Activated naive CD8-positive, alpha-beta T cell treated with anti-CD3 and anti-CD28 coated beads, Interleukin-2, amount 50 U/mL, for 24 hours (primary cell): ENCODE measurements at regions not wholly inside any gene's neighbourhood (a gene's known extent, or its start where the extent isn't known, plus 50 kb on each side); places are given as distances from the start of the nearest gene placed in this dataset.

Source experiments
- ATAC-seq: fragments of 150-1000 bp; cut with Tn5 transposase; one replicate; pipeline ENCODE4 v1.10.0; 2021
- DNase-seq: peaks from one replicate; pipeline ENCODE4 v3.0.0; 2021
- H3K27ac Mint-ChIP-seq: one replicate; pipeline ENCODE4 v1.8.0; 2021; ENCODE audit warnings: mild to moderate bottlenecking, mixed read lengths
- H3K27me3 Mint-ChIP-seq: one replicate; pipeline ENCODE4 v1.8.0; 2021; ENCODE audit warnings: mixed read lengths
- H3K36me3 Mint-ChIP-seq: one replicate; pipeline ENCODE4 v1.8.0; 2021; ENCODE audit warnings: low read depth, mixed read lengths
- H3K4me1 Mint-ChIP-seq: one replicate; pipeline ENCODE4 v1.8.0; 2021; ENCODE audit warnings: mixed read lengths
- H3K4me3 Mint-ChIP-seq: one replicate; pipeline ENCODE4 v1.8.0; 2021; ENCODE audit warnings: mild to moderate bottlenecking, moderate library complexity, mixed read lengths
- H3K9me3 Mint-ChIP-seq: one replicate; pipeline ENCODE4 v1.8.0; 2021; ENCODE audit warnings: mixed read lengths

- Mint-ChIP-seq H3K27ac (no peak overlapping the region), H3K4me3 (no peak overlapping the region), H3K36me3 (no peaks in the 10 kb centered on the region), H3K9me3 (no peaks in the 10 kb centered on the region), H3K4me1 (no peaks in the 10 kb centered on the region), H3K27me3 (peaks cover 4% of the 10 kb centered on the region)
- no peak for DNase-seq
- ATAC-seq: no peak
Measured at GRCh38 chr20:60481743-60482133, 523.5 kb downstream of the CDH26 start.

DNA sequence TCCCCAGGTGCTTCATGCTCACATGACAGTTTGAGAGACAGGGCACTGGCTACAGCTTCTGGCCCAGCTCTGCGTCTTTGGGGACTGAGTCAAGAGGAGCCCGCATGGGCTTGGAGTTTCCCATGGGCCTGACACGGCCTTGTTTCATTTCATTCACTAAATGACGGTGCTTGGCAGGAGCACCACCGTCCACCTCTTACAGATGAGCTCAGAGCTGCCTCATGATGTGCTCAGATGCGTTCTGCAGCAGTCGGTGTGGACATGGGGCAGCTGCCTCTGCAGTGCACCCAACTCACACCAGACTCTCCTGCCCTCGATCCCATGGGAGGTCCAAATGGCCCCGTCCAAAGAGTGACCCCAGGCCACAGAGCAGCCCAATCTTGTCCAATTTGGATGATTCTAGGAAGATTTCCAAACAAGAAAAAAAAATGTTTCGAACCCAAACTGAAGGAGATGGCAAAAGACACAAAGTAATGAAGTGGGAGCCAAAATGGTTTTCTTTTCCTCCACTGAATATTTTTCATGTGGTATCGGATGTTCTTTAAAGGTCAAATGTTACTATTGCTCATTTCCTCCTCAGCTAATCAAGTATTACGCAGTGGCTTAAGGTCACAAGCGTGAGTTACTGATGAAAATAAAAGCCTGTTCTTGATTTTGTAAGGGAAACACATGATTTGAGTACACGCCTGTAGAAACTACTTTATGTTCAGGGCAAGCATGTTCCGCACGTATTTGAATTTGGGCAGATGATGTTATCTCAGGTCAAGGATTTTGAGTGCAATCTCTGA is 524.2 kb downstream of the CDH26 start:
- ATAC-seq: no peak
- H3K4me3 Mint-ChIP-seq: no peak overlapping the region
- H3K27ac Mint-ChIP-seq: no peak overlapping the region
- DNase-seq: no peak
- no peaks in the 10 kb centered on the region for H3K4me1 Mint-ChIP-seq
- H3K36me3 Mint-ChIP-seq: no peaks in the 10 kb centered on the region
- no peaks in the 10 kb centered on the region for H3K9me3 Mint-ChIP-seq
- H3K27me3 Mint-ChIP-seq: peaks cover 4% of the 10 kb centered on the region

GRCh38 chr20:60483371-60483770 is 525.1 kb downstream of the CDH26 start:
- Mint-ChIP-seq H3K9me3 (no peaks in the 10 kb centered on the region), H3K4me1 (no peaks in the 10 kb centered on the region), H3K36me3 (no peaks in the 10 kb centered on the region), H3K27ac (no peak overlapping the region), H3K4me3 (no peak overlapping the region), H3K27me3 (peaks cover 4% of the 10 kb centered on the region)
- DNase-seq: no peak
- no peak for ATAC-seq

- H3K27me3 Mint-ChIP-seq: peaks cover 4% of the 10 kb centered on the region
- no peaks in the 10 kb centered on the region for H3K4me1 Mint-ChIP-seq
- ATAC-seq: no peak
- no peaks in the 10 kb centered on the region for H3K9me3 Mint-ChIP-seq
- no peaks in the 10 kb centered on the region for H3K36me3 Mint-ChIP-seq
- H3K27ac Mint-ChIP-seq: no peak overlapping the region
- no peak overlapping the region for H3K4me3 Mint-ChIP-seq
- DNase-seq: no peak
Measured at GRCh38 chr20:60484316-60484715, 526.1 kb downstream of the CDH26 start.

GRCh38 chr20:60485012-60485760 is 527.0 kb downstream of the CDH26 start:
- no peaks in the 10 kb centered on the region for H3K36me3 Mint-ChIP-seq
- DNase-seq (no peak), ATAC-seq (no peak)
- H3K4me3 Mint-ChIP-seq: no peak overlapping the region
- H3K27ac Mint-ChIP-seq: no peak overlapping the region
- H3K27me3 Mint-ChIP-seq: peaks cover 4% of the 10 kb centered on the region
- H3K4me1 Mint-ChIP-seq: no peaks in the 10 kb centered on the region
- no peaks in the 10 kb centered on the region for H3K9me3 Mint-ChIP-seq

DNA sequence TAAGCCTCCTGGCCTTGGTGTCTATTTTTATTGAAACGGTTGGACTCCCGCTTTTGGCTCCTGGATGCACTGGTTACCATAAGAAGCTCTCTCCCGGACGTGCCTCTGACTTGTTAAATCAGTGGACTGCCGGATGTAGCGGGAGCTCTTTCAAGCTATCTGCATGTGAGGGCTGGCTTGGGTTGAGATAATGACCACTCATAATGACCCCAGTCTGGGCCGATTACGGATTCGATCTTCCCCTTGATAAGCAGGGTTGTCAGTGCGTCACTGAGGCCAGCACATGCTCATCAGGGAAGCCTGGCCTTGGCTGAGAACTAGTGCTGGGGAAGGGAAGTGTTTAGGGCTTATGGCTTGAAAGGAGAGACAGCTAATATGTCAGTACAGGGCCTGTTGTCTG is 528.1 kb downstream of the CDH26 start:
- no peak overlapping the region for H3K4me3 Mint-ChIP-seq
- H3K27me3 Mint-ChIP-seq: peaks cover 4% of the 10 kb centered on the region
- H3K4me1 Mint-ChIP-seq: no peaks in the 10 kb centered on the region
- no peak overlapping the region for H3K27ac Mint-ChIP-seq
- H3K36me3 Mint-ChIP-seq: no peaks in the 10 kb centered on the region
- DNase-seq: no peak
- no peaks in the 10 kb centered on the region for H3K9me3 Mint-ChIP-seq
- no peak for ATAC-seq

DNA sequence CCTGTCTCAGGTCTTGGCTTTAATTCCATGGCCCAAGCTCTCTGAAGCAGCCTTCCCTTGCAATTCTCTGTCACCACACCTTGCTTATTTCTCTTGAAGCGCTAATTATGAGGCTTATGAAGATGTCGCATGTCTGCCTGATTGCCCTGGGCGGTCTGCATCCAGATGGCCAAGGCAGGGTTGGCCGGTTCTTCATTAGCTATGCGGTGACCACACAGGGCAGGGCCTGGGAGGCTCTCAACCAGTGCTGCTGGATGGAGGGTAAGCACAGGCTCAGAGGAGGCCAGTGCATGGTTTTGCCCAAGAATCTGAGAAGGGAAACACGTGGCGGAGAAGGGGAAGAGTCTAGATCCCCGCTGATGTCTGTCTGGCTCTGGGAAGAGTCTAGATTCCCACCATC is 528.7 kb downstream of the CDH26 start:
- no peak for DNase-seq
- H3K4me3 Mint-ChIP-seq: no peak overlapping the region
- ATAC-seq: no peak
- H3K36me3 Mint-ChIP-seq: no peaks in the 10 kb centered on the region
- H3K27ac Mint-ChIP-seq: no peak overlapping the region
- H3K9me3 Mint-ChIP-seq: no peaks in the 10 kb centered on the region
- H3K4me1 Mint-ChIP-seq: no peaks in the 10 kb centered on the region
- peaks cover 4% of the 10 kb centered on the region for H3K27me3 Mint-ChIP-seq

DNA sequence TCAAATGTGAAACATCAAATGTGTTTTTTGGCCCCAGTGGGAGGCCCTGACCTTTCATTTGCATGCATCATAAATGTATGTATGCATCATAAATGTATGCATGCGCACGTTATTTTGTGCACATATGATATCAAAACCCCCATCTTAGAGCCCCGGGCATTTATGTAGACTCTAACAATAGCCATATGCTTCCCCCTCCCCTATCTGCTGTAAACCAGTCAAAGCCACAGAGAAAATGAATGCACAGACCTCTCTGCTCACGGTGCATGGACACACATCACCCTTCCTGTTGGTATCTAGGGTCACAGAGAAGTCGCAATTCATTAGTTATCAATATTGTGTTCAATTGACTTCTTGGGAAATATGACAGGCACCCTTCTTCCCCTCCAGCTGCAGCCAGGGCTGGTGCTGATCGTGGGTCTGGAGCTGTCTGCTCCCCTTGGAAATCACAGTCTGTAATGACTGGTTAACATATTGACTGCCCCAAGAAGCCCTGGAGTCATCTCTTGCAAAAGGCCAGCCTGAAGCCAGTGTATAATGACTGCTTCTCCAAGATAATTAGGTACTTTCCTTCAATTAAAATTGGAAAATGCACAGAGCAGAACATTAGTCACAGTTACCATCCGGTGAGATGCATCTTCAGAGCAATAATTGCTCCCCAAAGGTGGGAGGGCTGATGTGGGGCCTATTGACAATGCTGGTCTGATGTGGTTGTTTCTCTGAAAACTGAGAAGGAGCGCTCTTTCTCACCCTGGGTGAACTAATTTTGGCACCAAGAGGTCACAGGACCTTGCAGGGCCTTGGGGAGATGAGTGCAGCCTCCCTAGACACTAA is 532.2 kb downstream of the CDH26 start:
- no peak for ATAC-seq
- H3K27me3 Mint-ChIP-seq: peaks cover 1% of the 10 kb centered on the region
- H3K36me3 Mint-ChIP-seq: no peaks in the 10 kb centered on the region

GRCh38 chr20:60491051-60491581 is 532.9 kb downstream of the CDH26 start:
- Mint-ChIP-seq H3K27me3 (no peaks in the 10 kb centered on the region), H3K4me3 (no peak overlapping the region), H3K9me3 (no peaks in the 10 kb centered on the region), H3K4me1 (no peaks in the 10 kb centered on the region), H3K27ac (no peak overlapping the region), H3K36me3 (no peaks in the 10 kb centered on the region)
- ATAC-seq (no peak), DNase-seq (no peak)

More for the DNA sequence above, 532.2 kb downstream of the CDH26 start:
- H3K27ac Mint-ChIP-seq: no peak overlapping the region
- DNase-seq: no peak
- H3K4me3 Mint-ChIP-seq: no peak overlapping the region
- no peaks in the 10 kb centered on the region for H3K9me3 Mint-ChIP-seq
- H3K4me1 Mint-ChIP-seq: no peaks in the 10 kb centered on the region

- Mint-ChIP-seq H3K27ac (no peak overlapping the region), H3K27me3 (no peaks in the 10 kb centered on the region), H3K4me1 (no peaks in the 10 kb centered on the region), H3K9me3 (peaks cover 2% of the 10 kb centered on the region), H3K4me3 (no peak overlapping the region), H3K36me3 (no peaks in the 10 kb centered on the region)
- ATAC-seq (no peak), DNase-seq (no peak)
Measured at GRCh38 chr20:60494476-60494875, 536.3 kb downstream of the CDH26 start.

GRCh38 chr20:60497298-60498035 is 539.2 kb downstream of the CDH26 start:
- ATAC-seq: no peak
- Mint-ChIP-seq H3K4me3 (no peak overlapping the region), H3K27ac (no peak overlapping the region), H3K4me1 (no peaks in the 10 kb centered on the region), H3K9me3 (peaks cover 3% of the 10 kb centered on the region), H3K36me3 (no peaks in the 10 kb centered on the region), H3K27me3 (no peaks in the 10 kb centered on the region)
- no peak for DNase-seq

DNA sequence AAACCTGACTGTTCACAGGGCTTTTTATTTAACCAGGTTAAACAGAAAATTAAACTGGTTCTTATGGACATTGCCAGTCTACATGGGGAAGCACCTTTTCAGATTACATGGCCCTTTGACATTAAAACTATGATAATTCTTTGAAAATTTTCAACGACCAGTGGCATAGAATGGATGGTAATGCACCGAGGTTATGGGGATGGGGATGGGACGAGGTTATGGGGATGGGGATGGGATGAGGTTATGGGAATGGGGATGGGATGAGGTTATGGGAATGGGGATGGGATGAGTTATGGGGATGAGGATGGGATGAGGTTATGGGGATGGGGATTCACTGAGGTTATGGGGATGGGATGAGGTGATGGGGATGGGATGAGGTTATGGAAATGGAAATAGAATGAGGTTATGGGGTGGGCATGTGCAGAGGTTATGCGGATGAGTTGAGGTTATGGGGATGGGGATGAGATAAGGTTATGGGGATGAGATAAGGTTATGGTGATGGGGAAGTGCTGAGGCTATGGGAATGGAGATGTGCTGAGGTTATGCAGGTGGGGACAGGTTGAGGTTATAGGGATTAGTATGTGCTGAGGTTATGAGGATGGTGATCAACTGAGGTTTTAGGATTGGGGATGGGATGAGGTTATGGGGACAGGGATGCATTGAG is 541.9 kb downstream of the CDH26 start:
- Mint-ChIP-seq H3K4me3 (no peak overlapping the region), H3K4me1 (no peaks in the 10 kb centered on the region), H3K9me3 (peaks cover 3% of the 10 kb centered on the region), H3K36me3 (no peaks in the 10 kb centered on the region), H3K27me3 (no peaks in the 10 kb centered on the region), H3K27ac (no peak overlapping the region)
- ATAC-seq: no peak
- no peak for DNase-seq

GRCh38 chr20:60501048-60501447 is 542.8 kb downstream of the CDH26 start:
- ATAC-seq: no peak
- H3K27ac Mint-ChIP-seq: no peak overlapping the region
- DNase-seq: no peak
- no peaks in the 10 kb centered on the region for H3K27me3 Mint-ChIP-seq
- H3K4me3 Mint-ChIP-seq: no peak overlapping the region
- H3K9me3 Mint-ChIP-seq: peaks cover 3% of the 10 kb centered on the region
- H3K4me1 Mint-ChIP-seq: no peaks in the 10 kb centered on the region
- H3K36me3 Mint-ChIP-seq: no peaks in the 10 kb centered on the region

GRCh38 chr20:60502881-60503280 is 544.7 kb downstream of the CDH26 start:
- ATAC-seq (no peak), DNase-seq (no peak)
- H3K36me3 Mint-ChIP-seq: no peaks in the 10 kb centered on the region
- peaks cover 3% of the 10 kb centered on the region for H3K9me3 Mint-ChIP-seq
- H3K4me1 Mint-ChIP-seq: no peaks in the 10 kb centered on the region
- no peak overlapping the region for H3K27ac Mint-ChIP-seq
- no peaks in the 10 kb centered on the region for H3K27me3 Mint-ChIP-seq
- no peak overlapping the region for H3K4me3 Mint-ChIP-seq
